H7 (cell line): ENCODE measurements at regions not wholly inside any gene's neighbourhood (a gene's known extent, or its start where the extent isn't known, plus 50 kb on each side); places are given as distances from the start of the nearest gene placed in this dataset.

Source experiments
- DNase-seq: peaks from one replicate; pipeline ENCODE4 v3.0.0; 2012
- H3K27me3 ChIP-seq: 2 replicates; pipeline ENCODE4 v1.6.0; 2011; ENCODE audit warnings: mild to moderate bottlenecking, low read length; ENCODE audit not compliant: control insufficient read depth, insufficient read depth
- H3K36me3 ChIP-seq: replicated peaks from 2 replicates; pipeline ENCODE4 v1.5.1; 2011; ENCODE audit warnings: low read length; ENCODE audit not compliant: control insufficient read depth, insufficient read depth
- H3K4me3 ChIP-seq: 2 replicates; pipeline ENCODE4 v1.5.1; 2011; ENCODE audit warnings: low read depth, mild to moderate bottlenecking, control low read depth, low read length, moderate library complexity; ENCODE audit not compliant: insufficient read depth

- H3K36me3 ChIP-seq: no peaks in the 10 kb centered on the region
- no peaks in the 10 kb centered on the region for H3K27me3 ChIP-seq
- no peak for DNase-seq
- H3K4me3 ChIP-seq: no peak overlapping the region
Measured at GRCh38 chr17:71349908-71350600, 770.8 kb upstream of the SOX9 start.

DNA sequence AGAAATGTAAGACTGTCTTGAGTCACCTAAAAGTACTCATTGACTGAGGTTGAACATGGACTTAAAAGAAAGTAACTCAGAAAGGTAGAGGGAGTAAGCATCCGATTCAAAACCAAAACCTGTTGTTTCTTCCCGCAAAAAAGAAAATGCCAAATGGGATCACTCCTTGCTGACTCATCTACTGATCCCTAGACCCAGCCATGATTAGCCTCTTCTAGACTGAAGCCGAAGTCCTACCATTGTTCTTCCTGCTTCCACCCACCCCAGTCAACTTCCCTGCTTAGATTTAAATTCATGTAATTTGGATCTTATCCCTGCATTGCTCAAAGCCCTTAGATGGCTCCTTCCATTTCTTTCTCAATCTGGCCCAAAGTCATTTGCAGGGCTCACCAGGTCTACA lies 760.5 kb upstream of the SOX9 start:
- H3K36me3 ChIP-seq: no peaks in the 10 kb centered on the region
- no peak overlapping the region for H3K4me3 ChIP-seq
- DNase-seq: no peak
- H3K27me3 ChIP-seq: no peaks in the 10 kb centered on the region

DNA sequence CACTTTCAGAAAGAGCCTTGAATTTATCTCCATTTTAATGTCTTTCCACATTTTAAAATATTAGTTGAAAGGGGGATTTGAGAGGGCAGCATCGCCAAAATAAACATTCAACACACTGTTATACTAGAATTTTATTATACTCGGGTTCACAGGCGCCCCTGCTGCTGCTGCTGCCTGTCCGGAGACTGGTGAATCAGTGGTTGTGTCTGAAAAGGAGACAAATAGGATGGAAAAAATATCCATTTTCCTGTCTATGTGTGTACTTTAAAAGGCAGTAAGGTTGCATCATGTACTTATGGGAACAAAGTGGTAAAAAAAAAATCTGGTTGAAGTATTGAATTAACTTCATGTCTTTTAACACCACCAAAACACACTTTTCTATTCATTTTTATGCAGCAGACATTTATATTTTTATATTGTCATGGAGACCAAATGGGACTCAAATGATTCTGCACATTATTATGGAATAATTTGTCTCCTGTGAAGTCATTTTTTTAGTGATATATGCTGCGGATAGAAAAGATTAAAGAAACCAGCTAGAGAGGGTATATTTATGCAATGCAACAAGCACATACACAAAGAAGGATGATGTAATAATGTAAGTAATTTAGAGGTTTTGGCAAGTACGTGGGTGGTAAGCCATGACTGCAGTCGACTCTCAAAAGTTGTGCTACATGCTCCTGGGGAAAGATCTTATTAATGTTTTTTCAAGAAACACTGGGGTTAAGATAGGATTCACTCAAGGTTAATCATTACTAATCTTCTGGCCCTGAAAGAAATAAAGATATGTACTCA lies 759.0 kb upstream of the SOX9 start:
- Histone ChIP-seq H3K4me3 (no peak overlapping the region), H3K36me3 (no peaks in the 10 kb centered on the region), H3K27me3 (no peaks in the 10 kb centered on the region)
- DNase-seq: no peak

DNA sequence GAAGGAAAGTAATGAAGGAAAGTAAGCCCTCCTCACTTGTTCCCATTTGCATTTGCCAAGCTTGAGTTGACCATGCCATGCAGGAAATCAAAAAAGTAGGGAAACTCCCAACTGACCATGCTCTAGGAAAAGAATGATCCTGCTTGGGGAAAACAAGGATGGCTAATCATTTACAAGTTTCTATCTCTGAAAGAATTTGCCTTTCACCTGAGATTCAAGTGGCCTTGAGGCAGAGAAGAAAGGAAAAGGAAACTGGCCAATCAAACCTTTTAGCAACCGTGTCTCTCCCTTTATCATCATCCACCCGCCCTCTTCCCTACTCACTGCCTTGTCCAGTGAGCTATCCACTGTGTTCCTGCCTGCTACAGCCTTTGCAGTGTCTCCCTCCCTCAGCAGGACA lies 757.2 kb upstream of the SOX9 start:
- Histone ChIP-seq H3K36me3 (no peaks in the 10 kb centered on the region), H3K27me3 (no peaks in the 10 kb centered on the region)

DNA sequence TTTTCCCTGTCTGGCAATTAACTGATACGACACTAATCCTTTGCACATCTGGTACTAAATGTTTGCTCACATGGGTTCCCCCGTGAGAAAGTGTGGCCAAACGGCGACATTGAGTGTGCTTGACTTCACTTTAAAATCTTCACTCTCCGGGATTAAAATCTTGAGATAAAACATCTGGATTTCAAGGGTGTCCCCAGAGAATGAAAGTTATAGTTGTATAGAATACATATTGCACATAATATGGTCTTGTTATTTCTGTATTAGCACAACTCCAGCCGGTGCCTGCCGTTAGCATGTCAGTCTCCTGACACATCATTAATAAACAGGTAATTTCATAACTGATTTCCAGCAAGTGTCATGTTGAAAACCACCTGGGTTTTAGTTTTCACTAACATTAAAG lies 749.0 kb upstream of the SOX9 start:
- Histone ChIP-seq H3K27me3 (no peaks in the 10 kb centered on the region), H3K4me3 (no peak overlapping the region), H3K36me3 (no peaks in the 10 kb centered on the region)
- DNase-seq: no peak

More for the DNA sequence above, 757.2 kb upstream of the SOX9 start:
- H3K4me3 ChIP-seq: no peak overlapping the region
- no peak for DNase-seq

GRCh38 chr17:71375948-71376347 lies 744.9 kb upstream of the SOX9 start:
- Histone ChIP-seq H3K36me3 (no peaks in the 10 kb centered on the region), H3K27me3 (no peaks in the 10 kb centered on the region), H3K4me3 (no peak overlapping the region)
- DNase-seq: no peak

- DNase-seq: no peak
- Histone ChIP-seq H3K36me3 (no peaks in the 10 kb centered on the region), H3K27me3 (no peaks in the 10 kb centered on the region), H3K4me3 (no peak overlapping the region)
Measured at GRCh38 chr17:71376933-71377332, 743.9 kb upstream of the SOX9 start.

DNA sequence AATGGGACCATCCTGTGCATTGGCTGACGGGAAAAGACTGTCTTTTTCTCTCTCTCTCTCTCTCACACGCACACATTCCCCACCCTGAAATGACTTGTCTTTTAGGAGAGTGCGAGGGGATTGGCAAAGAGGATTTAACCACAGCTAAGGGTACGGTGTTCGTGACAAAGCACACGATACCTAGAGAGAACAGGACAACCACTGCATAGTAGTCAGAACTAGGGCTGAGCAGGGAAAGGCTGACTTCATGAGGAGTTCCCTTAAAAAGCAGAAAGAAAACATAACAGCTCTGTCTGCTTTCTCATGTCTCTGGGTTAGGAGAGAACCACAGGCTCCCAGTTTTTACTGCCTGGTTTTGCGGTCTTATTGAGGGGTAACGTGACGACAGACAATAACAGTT lies 742.8 kb upstream of the SOX9 start:
- Histone ChIP-seq H3K4me3 (no peak overlapping the region), H3K36me3 (no peaks in the 10 kb centered on the region), H3K27me3 (no peaks in the 10 kb centered on the region)
- DNase-seq: no peak

DNA sequence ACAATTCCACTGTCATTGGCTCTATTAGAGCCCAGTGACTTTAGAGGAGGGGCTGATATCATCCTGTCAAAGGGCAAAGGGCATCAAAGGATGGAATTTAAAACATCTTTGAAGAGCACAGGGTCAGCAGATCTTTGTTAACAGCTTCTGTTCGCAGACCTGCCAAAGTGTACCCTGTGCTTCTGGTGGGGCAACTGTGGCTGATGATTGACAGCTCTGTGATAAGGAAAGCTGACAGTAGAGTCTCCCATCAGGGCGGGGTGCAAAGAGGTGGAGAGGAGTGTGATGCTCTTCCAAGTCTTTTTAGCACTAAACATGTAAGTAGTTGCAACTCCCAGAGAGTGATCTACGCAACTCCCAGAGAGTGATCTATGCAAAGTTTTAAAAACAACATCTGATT lies 742.1 kb upstream of the SOX9 start:
- Histone ChIP-seq H3K27me3 (no peaks in the 10 kb centered on the region), H3K4me3 (no peak overlapping the region), H3K36me3 (no peaks in the 10 kb centered on the region)
- DNase-seq: no peak

DNA sequence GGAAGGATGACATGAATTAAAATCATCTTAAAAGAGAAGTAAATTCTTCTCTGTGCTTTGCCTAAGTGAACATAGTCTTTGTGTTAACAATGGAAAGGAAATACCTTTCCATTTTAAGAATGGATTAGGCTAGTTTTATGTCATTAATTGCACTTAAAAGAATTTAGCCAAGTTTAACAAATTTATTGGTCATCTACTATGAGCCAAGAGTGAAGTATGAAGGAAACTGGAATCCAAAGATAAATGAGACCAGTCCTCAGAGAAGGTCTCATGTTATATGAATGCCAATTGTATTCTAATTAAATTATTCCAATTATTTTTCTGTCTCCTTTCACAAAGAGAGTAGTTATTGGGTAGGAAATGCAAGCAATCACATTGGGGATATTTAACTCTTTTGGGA lies 741.3 kb upstream of the SOX9 start:
- Histone ChIP-seq H3K27me3 (no peaks in the 10 kb centered on the region), H3K4me3 (no peak overlapping the region), H3K36me3 (no peaks in the 10 kb centered on the region)
- DNase-seq: no peak

- H3K4me3 ChIP-seq: no peak overlapping the region
- no peaks in the 10 kb centered on the region for H3K27me3 ChIP-seq
- no peak for DNase-seq
- no peaks in the 10 kb centered on the region for H3K36me3 ChIP-seq
Measured at GRCh38 chr17:71380535-71380934, 740.3 kb upstream of the SOX9 start.

DNA sequence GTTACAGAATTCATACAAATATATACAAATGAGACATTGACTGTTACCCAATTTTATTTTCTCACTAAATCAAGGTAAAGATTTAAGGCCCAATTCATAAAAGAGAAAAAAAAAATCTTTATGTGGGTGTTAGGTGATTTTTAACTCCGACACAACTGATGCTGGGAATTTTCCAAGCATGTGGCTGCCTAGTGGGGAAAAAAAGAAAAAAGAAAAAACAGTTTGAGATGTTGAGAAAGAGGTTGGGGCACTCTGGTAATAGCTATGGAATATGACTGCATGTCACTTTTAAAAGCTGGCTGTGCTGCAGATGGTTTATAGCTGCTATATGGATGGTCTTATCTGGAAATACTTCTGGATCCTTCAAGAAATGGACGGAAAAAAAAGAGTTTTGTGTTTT lies 739.9 kb upstream of the SOX9 start:
- DNase-seq: no peak
- Histone ChIP-seq H3K27me3 (no peaks in the 10 kb centered on the region), H3K4me3 (no peak overlapping the region), H3K36me3 (no peaks in the 10 kb centered on the region)

GRCh38 chr17:71383091-71383490 lies 737.7 kb upstream of the SOX9 start:
- Histone ChIP-seq H3K27me3 (no peaks in the 10 kb centered on the region), H3K36me3 (no peaks in the 10 kb centered on the region), H3K4me3 (no peak overlapping the region)
- DNase-seq: no peak

DNA sequence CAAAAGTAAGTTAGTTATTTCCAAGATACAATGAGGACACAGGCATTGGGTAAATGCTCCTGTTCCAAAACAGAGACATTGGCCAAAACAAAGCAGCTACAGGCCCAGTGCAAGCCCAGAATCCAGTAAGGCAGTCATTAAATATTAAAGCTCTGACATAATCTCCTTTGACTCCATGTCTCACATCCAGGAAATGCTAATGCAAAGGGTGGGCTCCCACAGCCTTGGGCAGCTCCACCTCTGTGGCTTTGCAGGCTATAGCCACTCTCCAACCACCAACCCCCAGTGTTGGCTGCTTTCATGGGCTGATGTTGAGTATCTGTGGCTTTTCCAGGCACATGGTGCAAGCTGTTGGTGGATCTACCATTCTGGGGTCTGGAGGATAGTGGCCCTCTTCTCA lies 733.4 kb upstream of the SOX9 start:
- H3K4me3 ChIP-seq: no peak overlapping the region
- H3K36me3 ChIP-seq: no peaks in the 10 kb centered on the region
- no peaks in the 10 kb centered on the region for H3K27me3 ChIP-seq
- no peak for DNase-seq

GRCh38 chr17:71392715-71393567 lies 727.9 kb upstream of the SOX9 start:
- Histone ChIP-seq H3K36me3 (no peaks in the 10 kb centered on the region), H3K27me3 (no peaks in the 10 kb centered on the region), H3K4me3 (no peak overlapping the region)
- no peak for DNase-seq
